ENCODE measurements at regions not wholly inside any gene's neighbourhood (a gene's known extent, or its start where the extent isn't known, plus 50 kb on each side); places are given as distances from the start of the nearest gene placed in this dataset.

DNA sequence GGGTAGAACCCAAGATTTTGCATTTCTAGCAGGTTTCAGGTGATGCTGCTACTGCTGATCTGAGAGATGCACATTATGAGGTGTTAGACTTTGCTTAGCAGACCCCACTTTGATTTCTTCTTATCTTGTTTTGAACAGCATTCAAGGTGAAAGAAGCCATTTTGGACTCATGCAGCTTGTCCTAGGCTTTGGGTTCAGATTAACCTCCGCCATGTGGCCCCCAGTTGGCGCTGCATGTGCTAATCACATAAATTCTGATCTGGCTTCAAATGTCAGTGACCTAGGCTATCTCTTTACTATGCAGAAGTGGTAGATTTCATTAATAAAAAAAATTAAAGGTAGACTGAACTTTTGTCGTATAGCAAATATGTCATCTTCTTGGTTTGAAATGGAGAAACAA, 89.8 kb upstream of the DYRK2 start:
- no peak overlapping the region for H3K4me3 Mint-ChIP-seq
- no peaks in the 10 kb centered on the region for H3K27me3 Mint-ChIP-seq
- TF ChIP-seq, protein P1, sequence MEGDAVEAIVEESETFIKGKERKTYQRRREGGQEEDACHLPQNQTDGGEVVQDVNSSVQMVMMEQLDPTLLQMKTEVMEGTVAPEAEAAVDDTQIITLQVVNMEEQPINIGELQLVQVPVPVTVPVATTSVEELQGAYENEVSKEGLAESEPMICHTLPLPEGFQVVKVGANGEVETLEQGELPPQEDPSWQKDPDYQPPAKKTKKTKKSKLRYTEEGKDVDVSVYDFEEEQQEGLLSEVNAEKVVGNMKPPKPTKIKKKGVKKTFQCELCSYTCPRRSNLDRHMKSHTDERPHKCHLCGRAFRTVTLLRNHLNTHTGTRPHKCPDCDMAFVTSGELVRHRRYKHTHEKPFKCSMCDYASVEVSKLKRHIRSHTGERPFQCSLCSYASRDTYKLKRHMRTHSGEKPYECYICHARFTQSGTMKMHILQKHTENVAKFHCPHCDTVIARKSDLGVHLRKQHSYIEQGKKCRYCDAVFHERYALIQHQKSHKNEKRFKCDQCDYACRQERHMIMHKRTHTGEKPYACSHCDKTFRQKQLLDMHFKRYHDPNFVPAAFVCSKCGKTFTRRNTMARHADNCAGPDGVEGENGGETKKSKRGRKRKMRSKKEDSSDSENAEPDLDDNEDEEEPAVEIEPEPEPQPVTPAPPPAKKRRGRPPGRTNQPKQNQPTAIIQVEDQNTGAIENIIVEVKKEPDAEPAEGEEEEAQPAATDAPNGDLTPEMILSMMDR (conservative IDR thresholded peaks at IDR 0.05) = peak; percentile 28
- H3K9me3 Mint-ChIP-seq = no peaks in the 10 kb centered on the region
- H3K36me3 Mint-ChIP-seq = peaks cover 3% of the 10 kb centered on the region
- no peak overlapping the region for H3K27ac Mint-ChIP-seq
- DNase-seq (ENCODE audit: extremely low spot score, unreplicated experiment) = no peak
- H3K4me1 Mint-ChIP-seq (ENCODE audit: unreplicated experiment) = peaks cover 4% of the 10 kb centered on the region

DNA sequence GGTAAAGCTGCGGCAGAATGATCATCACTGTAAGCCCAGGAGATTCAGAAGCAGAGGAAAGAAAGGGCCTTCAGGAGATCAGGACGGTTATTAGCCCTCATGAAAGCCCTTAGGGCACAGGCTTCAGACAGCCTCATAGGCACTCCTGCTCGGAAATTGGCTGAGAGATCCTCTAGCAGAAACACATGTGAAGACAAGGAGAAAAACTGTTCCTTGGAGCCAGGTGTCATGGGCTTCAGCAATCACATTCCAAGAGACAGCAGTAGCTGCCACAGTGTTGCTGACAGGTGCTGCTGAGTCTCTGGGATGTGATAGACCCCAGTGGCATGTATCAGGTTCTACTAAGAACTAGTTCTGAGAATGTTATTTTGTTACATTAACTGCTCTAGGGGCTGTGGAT, 88.8 kb upstream of the DYRK2 start:
- H3K4me1 Mint-ChIP-seq (ENCODE audit: unreplicated experiment) = peaks cover 4% of the 10 kb centered on the region
- H3K9me3 Mint-ChIP-seq = no peaks in the 10 kb centered on the region
- no peak for DNase-seq (ENCODE audit: extremely low spot score, unreplicated experiment)
- H3K4me3 Mint-ChIP-seq = no peak overlapping the region
- TF ChIP-seq, protein P1 (conservative IDR thresholded peaks at IDR 0.05) = no peak
- H3K36me3 Mint-ChIP-seq = peaks cover 2% of the 10 kb centered on the region
- H3K27ac Mint-ChIP-seq = no peak overlapping the region
- no peaks in the 10 kb centered on the region for H3K27me3 Mint-ChIP-seq

DNA sequence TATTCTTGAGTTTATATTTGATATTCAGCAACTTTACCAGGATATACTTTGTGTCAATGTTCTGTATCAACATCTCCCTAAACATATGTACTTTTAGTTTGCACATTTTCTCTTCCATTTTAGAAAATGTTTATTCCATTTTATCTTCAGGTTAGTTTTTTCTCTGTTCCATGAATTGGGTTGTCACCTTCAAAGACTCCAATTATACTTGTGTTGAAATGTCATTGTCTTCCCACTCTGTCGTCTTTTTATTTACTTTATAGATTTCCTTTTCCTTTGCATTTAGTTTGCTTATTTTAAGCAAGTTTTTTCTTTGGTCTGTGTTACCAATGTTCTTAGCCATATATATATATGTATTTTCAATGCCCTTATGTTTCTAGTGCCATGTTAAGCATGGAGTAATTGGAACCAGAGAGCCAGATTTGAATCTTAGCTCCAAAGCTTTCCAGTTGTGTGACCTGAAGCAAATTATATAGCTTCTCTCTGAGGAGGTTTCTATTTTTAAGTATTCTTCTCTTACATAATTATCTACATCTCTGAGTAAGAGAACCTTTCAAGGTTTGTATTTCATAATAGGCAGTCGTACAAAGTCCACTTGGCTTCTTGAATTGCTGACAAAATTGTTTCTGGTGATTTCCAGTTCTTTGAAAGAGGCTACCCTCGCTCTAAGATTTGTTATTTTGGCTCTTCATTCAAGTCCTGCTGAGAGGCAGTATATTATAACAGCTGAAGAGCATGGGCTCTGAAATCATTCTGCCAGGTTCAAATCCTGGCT, 85.8 kb upstream of the DYRK2 start:
- TF ChIP-seq, protein P1 (conservative IDR thresholded peaks at IDR 0.05) = no peak
- no peaks in the 10 kb centered on the region for H3K27me3 Mint-ChIP-seq
- no peak for DNase-seq (ENCODE audit: extremely low spot score, unreplicated experiment)
- peaks cover 3% of the 10 kb centered on the region for H3K4me1 Mint-ChIP-seq (ENCODE audit: unreplicated experiment)
- no peaks in the 10 kb centered on the region for H3K36me3 Mint-ChIP-seq
- H3K4me3 Mint-ChIP-seq = no peak overlapping the region
- no peak overlapping the region for H3K27ac Mint-ChIP-seq
- no peaks in the 10 kb centered on the region for H3K9me3 Mint-ChIP-seq

DNA sequence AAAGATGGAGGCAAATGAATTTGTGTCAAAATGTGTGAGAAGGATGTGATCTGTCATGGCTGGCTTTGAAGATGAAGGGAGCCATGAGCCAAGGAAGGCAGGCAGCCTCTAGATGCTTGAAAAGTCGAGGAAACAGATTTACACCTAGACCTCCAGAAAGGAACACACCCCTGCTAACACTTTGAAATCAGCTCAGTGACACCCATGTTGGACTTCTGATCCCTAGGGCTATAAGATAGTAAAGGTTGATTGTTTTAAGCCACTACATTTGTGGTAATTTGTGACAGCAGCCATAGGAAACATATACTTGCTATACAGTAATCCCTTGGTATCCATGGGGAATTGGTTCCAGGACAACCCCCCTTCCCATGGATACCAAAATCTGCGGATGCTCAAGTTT, 80.5 kb upstream of the DYRK2 start:
- Mint-ChIP-seq H3K27me3 (no peaks in the 10 kb centered on the region), H3K4me3 (no peak overlapping the region), H3K4me1 (ENCODE audit: unreplicated experiment) (no peaks in the 10 kb centered on the region), H3K27ac (no peak overlapping the region), H3K9me3 (no peaks in the 10 kb centered on the region), H3K36me3 (no peaks in the 10 kb centered on the region)
- TF ChIP-seq, protein P1 (conservative IDR thresholded peaks at IDR 0.05) = no peak
- DNase-seq (ENCODE audit: extremely low spot score, unreplicated experiment) = no peak

DNA sequence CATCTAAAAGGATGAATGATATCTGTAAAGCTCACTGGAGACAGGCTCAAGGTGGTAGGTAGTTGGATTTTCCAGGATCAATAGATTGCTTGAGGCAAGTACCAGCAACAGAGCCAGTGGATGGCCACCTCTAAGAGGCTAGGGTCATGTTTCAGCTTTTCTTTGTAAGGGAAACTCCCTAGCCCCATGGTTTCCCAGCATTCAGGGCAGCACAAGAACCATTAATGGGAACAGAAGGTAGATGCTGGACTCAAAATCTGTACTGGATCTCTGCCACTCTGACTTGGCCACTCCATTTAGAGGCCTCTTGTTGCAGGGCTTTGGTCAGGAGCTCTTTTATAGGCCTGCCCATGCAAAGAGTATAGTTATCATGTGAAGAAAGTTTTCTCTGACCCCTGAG, 76.1 kb upstream of the DYRK2 start:
- no peak for DNase-seq (ENCODE audit: extremely low spot score, unreplicated experiment)
- Mint-ChIP-seq H3K27me3 (no peaks in the 10 kb centered on the region), H3K4me1 (ENCODE audit: unreplicated experiment) (no peaks in the 10 kb centered on the region), H3K4me3 (no peak overlapping the region), H3K9me3 (no peaks in the 10 kb centered on the region), H3K27ac (no peak overlapping the region), H3K36me3 (no peaks in the 10 kb centered on the region)
- TF ChIP-seq, protein P1 (conservative IDR thresholded peaks at IDR 0.05) = no peak

Data from type B pancreatic cell (in vitro differentiated cells).